ENCODE measurements at regions not wholly inside any gene's neighbourhood (a gene's known extent, or its start where the extent isn't known, plus 50 kb on each side); places are given as distances from the start of the nearest gene placed in this dataset.
A peak's percentile ranks its signal among the peaks of the same experiment; 100 is the strongest.

DNA sequence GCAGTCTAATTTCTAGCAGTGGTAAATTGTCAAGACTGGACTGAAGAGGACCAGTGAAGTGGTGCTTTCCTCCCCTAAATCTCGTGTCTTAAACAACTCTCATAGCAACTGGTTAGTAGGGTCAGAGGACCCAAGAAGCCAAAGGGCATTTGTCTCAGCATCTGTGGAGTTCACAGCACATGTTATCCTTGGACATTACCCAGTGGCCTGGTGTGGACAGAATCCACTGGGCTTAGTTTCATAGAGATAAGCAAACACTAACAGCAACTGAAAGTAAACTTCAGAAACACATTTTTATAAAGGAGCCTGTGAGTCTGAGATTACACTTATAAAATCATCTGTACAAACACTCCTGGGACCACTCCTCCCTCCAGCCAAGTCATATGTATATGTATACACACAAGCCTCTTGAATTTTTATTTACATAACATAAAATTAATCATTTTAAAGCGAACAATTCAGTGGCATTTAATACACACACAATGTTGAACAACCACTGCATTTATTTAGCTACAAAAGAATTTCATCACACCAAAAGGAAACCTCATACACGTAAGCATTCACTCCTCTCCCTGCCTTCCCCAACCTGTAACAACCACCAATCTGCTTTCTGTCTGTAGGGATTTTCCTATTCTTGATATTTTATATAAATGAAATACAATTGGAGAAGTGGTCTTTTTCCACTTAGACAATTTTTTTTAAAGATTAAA, 457.8 kb downstream of the RASEF start:
- TF ChIP-seq, protein P1, sequence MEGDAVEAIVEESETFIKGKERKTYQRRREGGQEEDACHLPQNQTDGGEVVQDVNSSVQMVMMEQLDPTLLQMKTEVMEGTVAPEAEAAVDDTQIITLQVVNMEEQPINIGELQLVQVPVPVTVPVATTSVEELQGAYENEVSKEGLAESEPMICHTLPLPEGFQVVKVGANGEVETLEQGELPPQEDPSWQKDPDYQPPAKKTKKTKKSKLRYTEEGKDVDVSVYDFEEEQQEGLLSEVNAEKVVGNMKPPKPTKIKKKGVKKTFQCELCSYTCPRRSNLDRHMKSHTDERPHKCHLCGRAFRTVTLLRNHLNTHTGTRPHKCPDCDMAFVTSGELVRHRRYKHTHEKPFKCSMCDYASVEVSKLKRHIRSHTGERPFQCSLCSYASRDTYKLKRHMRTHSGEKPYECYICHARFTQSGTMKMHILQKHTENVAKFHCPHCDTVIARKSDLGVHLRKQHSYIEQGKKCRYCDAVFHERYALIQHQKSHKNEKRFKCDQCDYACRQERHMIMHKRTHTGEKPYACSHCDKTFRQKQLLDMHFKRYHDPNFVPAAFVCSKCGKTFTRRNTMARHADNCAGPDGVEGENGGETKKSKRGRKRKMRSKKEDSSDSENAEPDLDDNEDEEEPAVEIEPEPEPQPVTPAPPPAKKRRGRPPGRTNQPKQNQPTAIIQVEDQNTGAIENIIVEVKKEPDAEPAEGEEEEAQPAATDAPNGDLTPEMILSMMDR (IDR thresholded peaks at IDR 0.05; ENCODE audit: low read depth, low read length) = no peak
- peak; percentile 65 for DNase-seq (ENCODE audit: low read depth, low spot score)
- in situ Hi-C loops (cut with HindIII; ENCODE audit: low sequenced_read_pairs) = no loop called here

GRCh38 chr9:82605657-82606031, 457.3 kb downstream of the RASEF start:
- no peak for DNase-seq (ENCODE audit: low read depth, low spot score)
- TF ChIP-seq, protein P1 (IDR thresholded peaks at IDR 0.05; ENCODE audit: low read depth, low read length) = no peak
- in situ Hi-C loops (cut with HindIII; ENCODE audit: low sequenced_read_pairs) = no loop called here
- H3K4me3 ChIP-seq (ENCODE audit: low read depth, low read length) = no peak overlapping the region

More for the DNA sequence above, 457.8 kb downstream of the RASEF start:
- H3K4me3 ChIP-seq (ENCODE audit: low read depth, low read length) = no peak overlapping the region

DNA sequence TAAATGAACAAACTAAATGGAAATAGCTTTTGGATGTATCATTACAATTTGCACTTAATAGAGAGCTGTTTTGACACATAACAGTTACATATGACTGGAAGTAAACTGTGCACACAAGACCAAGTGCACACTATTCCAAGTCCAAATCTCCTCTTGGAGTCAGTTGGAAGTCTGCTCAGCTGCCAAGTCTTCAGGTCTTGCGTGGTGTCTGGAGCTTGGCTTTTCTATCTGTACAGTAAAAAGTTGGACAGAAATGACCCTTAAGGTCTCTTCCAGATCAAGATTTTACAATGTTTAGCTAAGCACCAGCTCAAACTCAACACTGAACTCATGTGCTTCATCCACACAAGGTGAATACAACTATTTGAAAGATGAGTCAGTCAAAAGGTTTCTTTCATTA, 456.9 kb downstream of the RASEF start:
- DNase-seq (ENCODE audit: low read depth, low spot score) = no peak
- TF ChIP-seq, protein P1 (IDR thresholded peaks at IDR 0.05; ENCODE audit: low read depth, low read length) = no peak
- H3K4me3 ChIP-seq (ENCODE audit: low read depth, low read length) = no peak overlapping the region
- in situ Hi-C loops (cut with HindIII; ENCODE audit: low sequenced_read_pairs) = no loop called here

- peak; percentile 83 for DNase-seq (ENCODE audit: low read depth, low spot score)
- in situ Hi-C loops (cut with HindIII; ENCODE audit: low sequenced_read_pairs) = no loop called here
- no peak overlapping the region for H3K4me3 ChIP-seq (ENCODE audit: low read depth, low read length)
- TF ChIP-seq, protein P1 (IDR thresholded peaks at IDR 0.05; ENCODE audit: low read depth, low read length) = peak; percentile 56
These were observed 456.2 kb downstream of the RASEF start for GRCh38 chr9:82606492-82607382.

- H3K4me3 ChIP-seq (ENCODE audit: low read depth, low read length) = no peak overlapping the region
- TF ChIP-seq, protein P1 (IDR thresholded peaks at IDR 0.05; ENCODE audit: low read depth, low read length) = no peak
- in situ Hi-C loops (cut with HindIII; ENCODE audit: low sequenced_read_pairs) = no loop called here
- no peak for DNase-seq (ENCODE audit: low read depth, low spot score)
These were observed 454.5 kb downstream of the RASEF start for GRCh38 chr9:82608487-82608886.

GRCh38 chr9:82612942-82613341, 450.0 kb downstream of the RASEF start:
- DNase-seq (ENCODE audit: low read depth, low spot score) = no peak
- TF ChIP-seq, protein P1 (IDR thresholded peaks at IDR 0.05; ENCODE audit: low read depth, low read length) = no peak
- H3K4me3 ChIP-seq (ENCODE audit: low read depth, low read length) = no peak overlapping the region
- in situ Hi-C loops (cut with HindIII; ENCODE audit: low sequenced_read_pairs) = no loop called here

Data from astrocyte of the spinal cord (primary cell).